Prostate gland (tissue), 2 donors: ENCODE measurements at regions not wholly inside any gene's neighbourhood (a gene's known extent, or its start where the extent isn't known, plus 50 kb on each side); places are given as distances from the start of the nearest gene placed in this dataset.

Experiments
- DNase-seq: peaks from one replicate; pipeline ENCODE4 v3.0.0-alpha.2; 2019; ENCODE audit warnings: low spot score
- H3K27ac ChIP-seq, 2 donors: fragments of 200-600 bp; sonication (generic); 2 replicates each; pipeline ENCODE4 v1.5.1; 2017 to 2019
- H3K27me3 ChIP-seq: fragments of 200-600 bp; sonication (generic); replicated peaks from 2 replicates; pipeline ENCODE4 v1.5.1; 2019; ENCODE audit not compliant: insufficient read depth
- H3K36me3 ChIP-seq, 2 donors: fragments of 200-600 bp; sonication (generic); 1 replicate in 1 of 2; 2 replicates in 1 of 2; pipeline versions ENCODE4 v1.5.1 to v1.8.1; 2017 to 2019
- H3K4me1 ChIP-seq: fragments of 200-600 bp; sonication (generic); replicated peaks from 2 replicates; pipeline ENCODE4 v1.5.1; 2019
- H3K4me3 ChIP-seq, 2 donors: fragments of 200-600 bp; sonication (generic); 2 replicates each; pipeline ENCODE4 v1.5.1; 2017 to 2019
- H3K9me3 ChIP-seq: fragments of 200-600 bp; sonication (generic); 2 replicates; pipeline ENCODE4 v1.5.1; 2017
- CTCF ChIP-seq, 4 experiments: fragments of 200-600 bp in 2 of 4; fragments of 450-650 bp in 2 of 4; sonication (generic) in 2 of 4; IDR thresholded peaks; 1 replicate in 3 of 4; 2 replicates in 1 of 4; pipeline ENCODE4 v1.5.1; 2016 to 2019; ENCODE audit warnings: antibody characterized with exemption in 4 of 4, mild to moderate bottlenecking in 2 of 4, moderate library complexity in 2 of 4
- POLR2A ChIP-seq: fragments of 450-650 bp; IDR thresholded peaks from one replicate; pipeline ENCODE4 v1.6.1; 2016; ENCODE audit warnings: antibody characterized with exemption, mild to moderate bottlenecking
- POLR2AphosphoS5 ChIP-seq: sonication (generic); formaldehyde crosslinking; IDR thresholded peaks from one replicate; pipeline ENCODE4 v1.6.1; 2017; ENCODE audit warnings: antibody characterized with exemption
- WGBS: methylation state at CpG from one replicate; pipeline ENCODE4 v1.1.5; 2018; 5-methylcytosine and 5-hydroxymethylcytosine counted together
- intact Hi-C: fragments of 100-400 bp; cut with DNase I; formaldehyde crosslinking; loops from one replicate; pipeline ENCODE4 v1.14.2; 2022

DNA sequence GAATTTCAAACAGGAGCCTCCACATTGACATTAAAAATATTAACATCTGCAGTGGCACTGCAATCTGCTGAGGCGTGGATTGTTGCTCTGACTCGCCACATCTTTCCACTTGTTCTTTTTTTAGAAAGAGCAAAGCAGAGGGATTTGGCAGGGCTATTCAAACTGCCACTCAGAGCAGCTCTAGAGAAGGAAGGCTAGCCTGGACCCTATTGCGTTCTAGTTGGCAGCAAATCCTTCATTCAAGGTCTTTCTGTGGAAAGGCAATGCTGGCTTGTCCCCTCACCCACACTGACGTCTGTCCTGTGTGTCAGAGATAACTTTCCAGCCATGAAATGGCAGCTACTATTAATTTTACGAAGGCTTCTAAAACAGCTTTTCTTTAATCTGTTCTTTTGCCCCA, 483.2 kb upstream of the SGO1 start:
- no peak overlapping the region for H3K4me3 ChIP-seq
- whole genome bisulfite sequencing = 38% methylated on average over 5 of the region's 5 CpGs
- H3K27me3 ChIP-seq = no peaks in the 10 kb centered on the region
- intact Hi-C loops = no loop called here
- H3K9me3 ChIP-seq = no peaks in the 10 kb centered on the region
- no peak overlapping the region for H3K27ac ChIP-seq
- DNase-seq = no peak
- no peaks in the 10 kb centered on the region for H3K36me3 ChIP-seq
- TF ChIP-seq POLR2AphosphoS5 (no peak), CTCF (IDR thresholded peaks at IDR 0.05) (no peak), POLR2A (no peak)
- no peaks in the 10 kb centered on the region for H3K4me1 ChIP-seq

DNA sequence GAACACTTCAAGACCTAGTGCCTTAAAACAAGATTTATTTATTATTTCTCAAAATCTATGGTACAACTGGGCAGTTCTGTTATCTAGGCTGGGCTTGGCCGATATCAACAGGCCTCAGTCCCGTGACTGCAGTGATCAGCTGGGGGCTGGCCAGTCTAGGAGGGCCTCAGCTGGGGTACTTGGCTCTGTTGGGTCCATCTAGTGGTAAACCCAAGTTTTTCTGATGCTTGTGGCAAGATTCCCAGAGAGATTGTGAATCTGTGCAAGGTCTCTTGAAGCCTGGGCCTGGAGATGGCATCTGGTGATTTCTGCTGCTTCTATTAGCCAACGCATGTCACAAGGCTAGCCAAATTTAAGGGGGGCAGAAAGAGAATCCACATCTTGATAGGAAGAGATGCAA, 482.4 kb upstream of the SGO1 start:
- H3K27ac ChIP-seq = no peak overlapping the region
- 96% methylated on average over 3 of the region's 3 CpGs for WGBS
- intact Hi-C loops = no loop called here
- H3K9me3 ChIP-seq = no peaks in the 10 kb centered on the region
- no peak for DNase-seq
- TF ChIP-seq POLR2A = no peak
- TF ChIP-seq POLR2AphosphoS5 = no peak
- no peak for TF ChIP-seq CTCF (IDR thresholded peaks at IDR 0.05)
- no peaks in the 10 kb centered on the region for H3K4me1 ChIP-seq
- H3K4me3 ChIP-seq = no peak overlapping the region
- no peaks in the 10 kb centered on the region for H3K27me3 ChIP-seq
- H3K36me3 ChIP-seq = no peaks in the 10 kb centered on the region

DNA sequence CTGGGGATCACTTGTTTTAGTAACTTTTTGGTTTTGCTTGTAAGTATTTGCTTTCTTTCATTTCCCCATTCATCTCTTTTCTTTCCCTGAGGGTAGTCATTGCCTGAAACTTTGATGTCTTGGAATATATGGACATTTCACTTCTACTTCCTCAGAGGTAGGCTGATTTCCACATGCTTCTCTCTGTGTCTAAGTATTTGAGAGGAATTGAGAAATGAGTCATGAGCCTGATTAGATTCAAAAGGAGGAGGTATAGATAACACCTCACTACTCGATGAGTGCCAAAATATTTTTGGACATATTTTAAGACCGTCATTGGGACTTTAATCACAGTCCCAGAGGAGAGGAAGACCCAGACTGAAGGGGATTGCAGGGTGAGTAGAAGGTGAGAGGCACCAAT, 480.1 kb upstream of the SGO1 start:
- Histone ChIP-seq H3K4me1 (no peaks in the 10 kb centered on the region), H3K36me3 (no peaks in the 10 kb centered on the region), H3K27me3 (no peaks in the 10 kb centered on the region), H3K4me3 (no peak overlapping the region), H3K27ac (no peak overlapping the region), H3K9me3 (no peaks in the 10 kb centered on the region)
- 80% methylated on average over 2 of the region's 2 CpGs for WGBS
- intact Hi-C loops = no loop called here
- no peak for DNase-seq
- TF ChIP-seq CTCF (IDR thresholded peaks at IDR 0.05) (no peak), POLR2A (no peak), POLR2AphosphoS5 (no peak)

DNA sequence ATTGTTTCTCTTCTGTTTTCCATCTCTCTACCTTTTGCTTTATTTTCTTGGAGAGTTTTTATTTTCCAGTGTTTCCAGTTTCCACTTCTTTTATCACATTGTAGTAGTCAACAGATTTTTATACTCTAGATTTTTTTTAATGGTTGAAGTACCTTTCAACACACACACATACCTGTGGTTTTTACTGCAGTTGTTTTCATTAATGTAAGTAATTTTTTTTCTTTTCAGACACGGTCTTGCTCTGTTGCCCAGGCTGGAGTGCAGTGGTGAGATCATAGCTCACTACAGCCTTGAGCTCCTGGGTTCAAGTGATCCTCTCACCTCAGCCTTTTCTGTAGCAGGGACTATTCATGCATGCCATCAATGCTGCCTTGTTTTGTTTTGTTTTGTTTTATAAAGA, 472.5 kb upstream of the SGO1 start:
- DNase-seq = no peak
- H3K27me3 ChIP-seq = no peaks in the 10 kb centered on the region
- intact Hi-C loops = no loop called here
- no peak overlapping the region for H3K4me3 ChIP-seq
- WGBS = 33% methylated on average over 1 of the region's 1 CpG
- H3K36me3 ChIP-seq = no peaks in the 10 kb centered on the region
- H3K4me1 ChIP-seq = no peaks in the 10 kb centered on the region
- no peak overlapping the region for H3K27ac ChIP-seq
- TF ChIP-seq POLR2A (no peak), POLR2AphosphoS5 (no peak), CTCF (IDR thresholded peaks at IDR 0.05) (no peak)
- no peaks in the 10 kb centered on the region for H3K9me3 ChIP-seq

- H3K27ac ChIP-seq = no peak overlapping the region
- no peak for DNase-seq
- H3K27me3 ChIP-seq = no peaks in the 10 kb centered on the region
- H3K4me1 ChIP-seq = no peaks in the 10 kb centered on the region
- no peak overlapping the region for H3K4me3 ChIP-seq
- WGBS = 78% methylated on average over 4 of the region's 4 CpGs
- intact Hi-C loops = no loop called here
- H3K9me3 ChIP-seq = no peaks in the 10 kb centered on the region
- TF ChIP-seq POLR2AphosphoS5 (no peak), CTCF (IDR thresholded peaks at IDR 0.05) (no peak), POLR2A (no peak)
- H3K36me3 ChIP-seq = no peaks in the 10 kb centered on the region
Observed at GRCh38 chr3:20657560-20657959, 471.6 kb upstream of the SGO1 start.
